ENCODE measurements at regions not wholly inside any gene's neighbourhood (a gene's known extent, or its start where the extent isn't known, plus 50 kb on each side); places are given as distances from the start of the nearest gene placed in this dataset.

DNA sequence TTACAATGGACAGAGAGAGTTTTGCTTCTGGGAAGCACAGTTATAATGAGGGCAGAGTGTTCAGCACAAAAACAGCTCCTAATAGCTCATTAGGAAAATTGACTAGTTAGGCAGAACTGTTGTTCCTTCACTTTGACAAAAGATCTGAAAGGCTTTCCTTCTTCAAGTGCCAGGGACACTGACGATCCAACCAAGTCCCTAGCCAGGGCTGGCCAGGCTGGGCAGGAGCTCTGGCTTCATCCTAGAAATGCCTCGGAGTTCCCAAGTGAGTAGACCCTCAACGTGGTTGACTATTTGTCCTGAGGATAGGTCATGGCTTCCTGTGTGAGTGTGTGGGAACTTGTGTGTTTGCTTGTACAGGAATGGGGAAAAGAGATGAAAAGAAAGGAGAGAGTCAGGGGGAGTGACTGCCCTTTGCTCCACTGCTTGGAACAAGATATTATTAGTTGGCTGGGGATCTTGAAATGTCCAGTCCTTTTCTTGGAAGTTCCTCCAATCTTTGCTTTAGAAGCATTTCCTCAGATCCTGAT, 617.9 kb downstream of the NTRK3 start:
- TF ChIP-seq, protein P1, sequence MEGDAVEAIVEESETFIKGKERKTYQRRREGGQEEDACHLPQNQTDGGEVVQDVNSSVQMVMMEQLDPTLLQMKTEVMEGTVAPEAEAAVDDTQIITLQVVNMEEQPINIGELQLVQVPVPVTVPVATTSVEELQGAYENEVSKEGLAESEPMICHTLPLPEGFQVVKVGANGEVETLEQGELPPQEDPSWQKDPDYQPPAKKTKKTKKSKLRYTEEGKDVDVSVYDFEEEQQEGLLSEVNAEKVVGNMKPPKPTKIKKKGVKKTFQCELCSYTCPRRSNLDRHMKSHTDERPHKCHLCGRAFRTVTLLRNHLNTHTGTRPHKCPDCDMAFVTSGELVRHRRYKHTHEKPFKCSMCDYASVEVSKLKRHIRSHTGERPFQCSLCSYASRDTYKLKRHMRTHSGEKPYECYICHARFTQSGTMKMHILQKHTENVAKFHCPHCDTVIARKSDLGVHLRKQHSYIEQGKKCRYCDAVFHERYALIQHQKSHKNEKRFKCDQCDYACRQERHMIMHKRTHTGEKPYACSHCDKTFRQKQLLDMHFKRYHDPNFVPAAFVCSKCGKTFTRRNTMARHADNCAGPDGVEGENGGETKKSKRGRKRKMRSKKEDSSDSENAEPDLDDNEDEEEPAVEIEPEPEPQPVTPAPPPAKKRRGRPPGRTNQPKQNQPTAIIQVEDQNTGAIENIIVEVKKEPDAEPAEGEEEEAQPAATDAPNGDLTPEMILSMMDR (IDR thresholded peaks at IDR 0.05), result no peak
- no peak for TF ChIP-seq POLR2A (IDR thresholded peaks at IDR 0.05)

All from body of pancreas (tissue), 4 donors.